ENCODE measurements at regions not wholly inside any gene's neighbourhood (a gene's known extent, or its start where the extent isn't known, plus 50 kb on each side); places are given as distances from the start of the nearest gene placed in this dataset.

DNA sequence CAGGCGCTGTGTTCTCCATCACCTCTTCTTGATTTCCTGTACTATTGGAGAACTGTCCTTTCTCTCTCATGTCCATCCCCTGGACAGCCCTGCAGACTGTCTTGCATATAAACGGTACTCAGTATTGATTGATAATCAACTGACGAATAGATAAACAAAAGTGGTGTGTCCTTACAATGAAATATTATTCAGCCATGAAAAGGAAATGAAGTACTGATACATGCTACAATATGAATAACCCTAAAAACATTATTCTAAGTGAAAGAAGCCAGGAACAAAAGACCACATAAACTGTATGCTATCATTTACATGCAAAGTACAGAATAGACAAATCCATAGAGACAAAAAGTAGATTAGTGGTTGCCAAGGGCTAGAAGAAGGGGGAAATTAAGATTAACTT is 77.6 kb downstream of the SDC1 start:
- H2AFZ ChIP-seq (ENCODE audit: low read depth, low read length) = no peak overlapping the region

DNA sequence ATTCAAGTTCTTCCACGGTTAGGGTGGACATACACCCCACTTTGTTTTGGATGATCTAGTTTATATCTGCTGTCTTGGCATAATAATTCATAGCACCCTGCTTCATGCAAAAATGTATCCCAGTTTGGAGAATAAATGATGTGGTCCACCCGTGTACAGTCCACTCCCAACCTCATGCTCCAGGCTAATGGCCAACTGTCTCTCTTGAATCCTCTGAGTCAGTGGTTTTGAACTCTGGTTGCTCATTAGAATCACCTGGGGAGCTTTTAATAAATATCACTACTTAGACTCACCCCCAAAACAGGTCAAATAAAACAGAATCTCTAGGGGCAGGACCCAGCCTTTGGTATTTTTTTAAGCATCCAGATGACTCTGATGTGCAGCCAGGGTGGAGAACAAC is 78.5 kb downstream of the SDC1 start:
- TF ChIP-seq, protein P1, sequence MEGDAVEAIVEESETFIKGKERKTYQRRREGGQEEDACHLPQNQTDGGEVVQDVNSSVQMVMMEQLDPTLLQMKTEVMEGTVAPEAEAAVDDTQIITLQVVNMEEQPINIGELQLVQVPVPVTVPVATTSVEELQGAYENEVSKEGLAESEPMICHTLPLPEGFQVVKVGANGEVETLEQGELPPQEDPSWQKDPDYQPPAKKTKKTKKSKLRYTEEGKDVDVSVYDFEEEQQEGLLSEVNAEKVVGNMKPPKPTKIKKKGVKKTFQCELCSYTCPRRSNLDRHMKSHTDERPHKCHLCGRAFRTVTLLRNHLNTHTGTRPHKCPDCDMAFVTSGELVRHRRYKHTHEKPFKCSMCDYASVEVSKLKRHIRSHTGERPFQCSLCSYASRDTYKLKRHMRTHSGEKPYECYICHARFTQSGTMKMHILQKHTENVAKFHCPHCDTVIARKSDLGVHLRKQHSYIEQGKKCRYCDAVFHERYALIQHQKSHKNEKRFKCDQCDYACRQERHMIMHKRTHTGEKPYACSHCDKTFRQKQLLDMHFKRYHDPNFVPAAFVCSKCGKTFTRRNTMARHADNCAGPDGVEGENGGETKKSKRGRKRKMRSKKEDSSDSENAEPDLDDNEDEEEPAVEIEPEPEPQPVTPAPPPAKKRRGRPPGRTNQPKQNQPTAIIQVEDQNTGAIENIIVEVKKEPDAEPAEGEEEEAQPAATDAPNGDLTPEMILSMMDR (IDR thresholded peaks at IDR 0.05; ENCODE audit: low read depth, low read length) = no peak
- TF ChIP-seq EZH2phosphoT487 (IDR thresholded peaks at IDR 0.05; ENCODE audit: low read depth) = no peak
- peak overlapping the region; percentile 87 for H3K4me2 ChIP-seq (ENCODE audit: low read length)
- H3K9me3 ChIP-seq (ENCODE audit: insufficient read depth, low read length) = no peaks in the 10 kb centered on the region
- H3K79me2 ChIP-seq (ENCODE audit: low read length) = no peaks in the 10 kb centered on the region
- no peaks in the 10 kb centered on the region for H4K20me1 ChIP-seq (ENCODE audit: insufficient read depth, low read length)
- H3K27me3 ChIP-seq (ENCODE audit: low read depth, low read length) = peaks cover 60% of the 10 kb centered on the region
- H3K4me1 ChIP-seq (ENCODE audit: low read length) = peaks cover 42% of the 10 kb centered on the region
- peak overlapping the region; percentile 54 for H3K4me3 ChIP-seq (ENCODE audit: low read length)
- H3K36me3 ChIP-seq (replicated peaks; ENCODE audit: low read depth, low read length) = no peaks in the 10 kb centered on the region
- H2AFZ ChIP-seq (ENCODE audit: low read depth, low read length) = no peak overlapping the region
- no peak overlapping the region for H3K9ac ChIP-seq (ENCODE audit: low read length)
- no peak overlapping the region for H3K27ac ChIP-seq (ENCODE audit: low read length)

More for the DNA sequence above, 77.6 kb downstream of the SDC1 start:
- Histone ChIP-seq H3K27ac (ENCODE audit: low read length) (no peak overlapping the region), H3K27me3 (ENCODE audit: low read depth, low read length) (peaks cover 55% of the 10 kb centered on the region), H3K79me2 (ENCODE audit: low read length) (no peaks in the 10 kb centered on the region), H3K4me1 (ENCODE audit: low read length) (peaks cover 42% of the 10 kb centered on the region), H3K4me2 (ENCODE audit: low read length) (no peak overlapping the region), H3K9me3 (ENCODE audit: insufficient read depth, low read length) (no peaks in the 10 kb centered on the region), H4K20me1 (ENCODE audit: insufficient read depth, low read length) (no peaks in the 10 kb centered on the region), H3K36me3 (replicated peaks; ENCODE audit: low read depth, low read length) (no peaks in the 10 kb centered on the region), H3K9ac (ENCODE audit: low read length) (no peak overlapping the region), H3K4me3 (ENCODE audit: low read length) (no peak overlapping the region)
- TF ChIP-seq EZH2phosphoT487 (IDR thresholded peaks at IDR 0.05; ENCODE audit: low read depth) = no peak
- TF ChIP-seq, protein P1 (IDR thresholded peaks at IDR 0.05; ENCODE audit: low read depth, low read length) = no peak

DNA sequence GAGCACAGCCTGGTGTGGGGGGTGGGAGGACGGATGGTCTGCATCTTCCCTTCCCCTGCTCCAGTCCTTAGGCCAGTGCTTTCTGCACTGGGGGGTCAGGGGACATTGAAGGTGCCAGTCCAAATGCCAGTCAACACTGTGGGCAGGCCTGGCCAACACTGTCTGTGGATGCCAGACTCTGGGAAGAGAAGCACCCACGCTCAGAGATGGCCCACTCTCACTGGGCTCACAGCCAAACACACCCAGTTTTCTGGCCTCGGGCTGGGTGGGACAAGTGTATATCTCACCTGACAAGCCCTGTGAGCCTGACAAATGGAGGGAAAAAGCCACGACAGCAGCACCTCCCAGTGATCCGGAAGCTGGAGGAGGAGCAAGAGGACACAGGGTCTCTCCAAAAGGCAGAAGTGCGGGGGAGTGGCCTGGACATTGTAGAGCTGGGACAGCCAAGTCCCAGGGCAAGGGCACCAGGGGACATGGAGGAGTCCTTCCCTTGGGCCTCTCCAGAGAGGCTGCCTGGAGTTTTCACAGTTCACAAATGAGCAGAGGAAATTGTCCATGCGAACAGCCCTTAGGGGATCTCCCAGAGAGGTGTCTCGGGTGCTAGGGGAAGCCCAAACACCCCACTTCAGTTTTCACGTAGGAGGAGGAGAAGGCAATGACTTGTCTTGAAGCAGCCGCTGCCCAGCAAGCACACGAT is 79.3 kb downstream of the SDC1 start:
- H3K79me2 ChIP-seq (ENCODE audit: low read length) = no peaks in the 10 kb centered on the region
- H3K36me3 ChIP-seq (replicated peaks; ENCODE audit: low read depth, low read length) = no peaks in the 10 kb centered on the region
- no peak overlapping the region for H2AFZ ChIP-seq (ENCODE audit: low read depth, low read length)
- peak overlapping the region; percentile 54 for H3K4me3 ChIP-seq (ENCODE audit: low read length)
- H3K4me2 ChIP-seq (ENCODE audit: low read length) = peak overlapping the region; percentile 87
- H3K27ac ChIP-seq (ENCODE audit: low read length) = no peak overlapping the region
- peaks cover 54% of the 10 kb centered on the region for H3K27me3 ChIP-seq (ENCODE audit: low read depth, low read length)
- H3K4me1 ChIP-seq (ENCODE audit: low read length) = peaks cover 42% of the 10 kb centered on the region
- TF ChIP-seq, protein P1 (IDR thresholded peaks at IDR 0.05; ENCODE audit: low read depth, low read length) = no peak
- no peak for TF ChIP-seq EZH2phosphoT487 (IDR thresholded peaks at IDR 0.05; ENCODE audit: low read depth)
- H4K20me1 ChIP-seq (ENCODE audit: insufficient read depth, low read length) = no peaks in the 10 kb centered on the region
- H3K9ac ChIP-seq (ENCODE audit: low read length) = peak overlapping the region; percentile 33; the same call in 1 of the 2 replicates
- no peaks in the 10 kb centered on the region for H3K9me3 ChIP-seq (ENCODE audit: insufficient read depth, low read length)

DNA sequence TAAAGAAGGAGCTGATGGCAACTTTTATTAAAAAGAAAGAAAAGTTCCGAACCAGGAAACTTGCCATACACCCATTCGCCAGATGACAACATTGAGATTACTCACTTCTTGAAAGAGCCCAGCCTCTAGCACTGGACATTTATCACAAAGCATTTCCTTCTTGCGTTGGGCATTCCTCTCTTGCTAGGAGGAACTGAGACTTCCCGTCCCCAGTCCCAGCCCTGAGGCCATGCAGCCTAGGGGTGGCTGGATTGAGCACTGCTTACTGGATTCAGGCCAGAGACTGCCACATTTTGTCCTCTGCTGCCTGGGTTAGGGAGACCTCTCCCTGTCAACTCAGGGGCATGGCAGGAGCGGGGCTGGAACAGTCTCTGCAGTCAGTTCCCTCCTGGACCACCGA is 80.1 kb downstream of the SDC1 start:
- H3K9ac ChIP-seq (ENCODE audit: low read length) = no peak overlapping the region
- peaks cover 34% of the 10 kb centered on the region for H3K4me1 ChIP-seq (ENCODE audit: low read length)

More for the DNA sequence above, 80.1 kb downstream of the SDC1 start:
- Histone ChIP-seq H3K9me3 (ENCODE audit: insufficient read depth, low read length) (no peaks in the 10 kb centered on the region), H4K20me1 (ENCODE audit: insufficient read depth, low read length) (no peaks in the 10 kb centered on the region), H3K79me2 (ENCODE audit: low read length) (no peaks in the 10 kb centered on the region), H3K27me3 (ENCODE audit: low read depth, low read length) (peaks cover 52% of the 10 kb centered on the region), H3K36me3 (replicated peaks; ENCODE audit: low read depth, low read length) (no peaks in the 10 kb centered on the region), H3K4me2 (ENCODE audit: low read length) (peak overlapping the region; percentile 23; the same call in 1 of the 2 replicates), H3K4me3 (ENCODE audit: low read length) (no peak overlapping the region), H3K27ac (ENCODE audit: low read length) (no peak overlapping the region), H2AFZ (ENCODE audit: low read depth, low read length) (no peak overlapping the region)
- TF ChIP-seq, protein P1 (IDR thresholded peaks at IDR 0.05; ENCODE audit: low read depth, low read length) = no peak
- TF ChIP-seq EZH2phosphoT487 (IDR thresholded peaks at IDR 0.05; ENCODE audit: low read depth) = no peak

Measured in OCI-LY3 (cell line).